Anterior cingulate cortex (tissue), 58 donors: ENCODE measurements at regions not wholly inside any gene's neighbourhood (a gene's known extent, or its start where the extent isn't known, plus 50 kb on each side); places are given as distances from the start of the nearest gene placed in this dataset.
"Not testable (repeated sequence)": the region's sequence is repeated elsewhere in the genome, so short reads cannot be mapped to it uniquely, and the experiment has no call there.

Experiments
- DNase-seq, 58 donors: peaks; one replicate each; lab custom pipeline; 2025; lab: John Stamatoyannopoulos, UW

DNA sequence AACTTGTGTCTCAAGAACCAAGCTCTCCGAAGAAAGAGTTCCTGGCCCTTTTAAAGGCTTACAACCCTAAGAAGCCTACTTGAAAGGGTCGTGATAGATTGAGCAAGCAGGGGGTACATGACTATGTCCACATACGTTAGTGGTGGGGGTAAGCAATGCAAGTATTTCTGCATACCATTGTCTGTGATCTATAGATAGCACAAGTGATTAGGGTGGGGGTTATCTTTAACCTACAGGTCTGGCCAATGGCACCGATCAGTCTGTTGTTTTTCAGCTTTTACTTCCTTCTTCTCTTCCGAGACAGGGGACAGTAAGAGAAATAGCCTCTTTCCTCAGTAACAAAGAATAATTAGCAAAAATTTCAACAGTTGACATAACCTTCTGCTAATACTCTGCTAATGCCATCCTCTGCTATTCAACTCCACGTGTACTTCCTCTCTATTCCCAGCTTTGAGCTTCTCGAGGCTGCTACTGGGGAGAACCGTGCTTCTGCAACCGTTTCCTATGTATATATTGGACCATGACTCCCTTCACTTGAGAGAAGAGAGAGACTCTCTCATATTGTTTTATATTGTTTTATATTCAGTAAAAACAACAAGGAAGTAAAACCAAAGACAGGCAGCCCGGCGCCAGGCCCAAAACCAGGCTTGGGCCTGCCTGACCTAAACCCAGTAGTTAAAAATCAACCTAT lies 727.7 kb upstream of the NCAM2 start:
- no peak for DNase-seq

DNA sequence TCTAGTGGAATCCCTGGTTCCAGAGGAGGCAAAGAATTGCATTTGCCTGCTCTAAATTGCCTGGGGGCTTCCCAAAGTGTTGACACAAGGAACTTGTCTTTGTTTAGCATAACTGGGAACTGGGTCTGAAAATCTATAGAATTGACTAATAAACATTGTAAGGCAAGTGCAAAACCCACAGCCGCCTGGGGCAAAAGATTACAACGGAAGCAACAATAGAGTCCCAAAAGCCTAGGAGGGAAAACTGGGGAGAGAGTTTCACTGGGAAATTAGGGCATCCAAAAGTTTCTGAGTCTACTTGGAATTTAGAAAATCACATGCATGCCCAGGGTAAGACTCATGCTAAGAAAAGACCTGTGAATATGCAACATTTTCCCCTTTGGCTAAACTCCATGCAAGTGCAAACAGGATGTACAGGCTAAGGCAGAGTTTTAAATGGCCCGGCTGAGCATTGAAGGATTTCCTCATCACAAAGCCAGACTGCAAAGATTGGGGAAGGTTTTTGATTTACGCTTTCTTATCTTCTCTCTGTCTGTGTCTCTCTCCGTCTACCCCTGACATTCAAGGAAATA lies 725.3 kb upstream of the NCAM2 start:
- DNase-seq: no peak

DNA sequence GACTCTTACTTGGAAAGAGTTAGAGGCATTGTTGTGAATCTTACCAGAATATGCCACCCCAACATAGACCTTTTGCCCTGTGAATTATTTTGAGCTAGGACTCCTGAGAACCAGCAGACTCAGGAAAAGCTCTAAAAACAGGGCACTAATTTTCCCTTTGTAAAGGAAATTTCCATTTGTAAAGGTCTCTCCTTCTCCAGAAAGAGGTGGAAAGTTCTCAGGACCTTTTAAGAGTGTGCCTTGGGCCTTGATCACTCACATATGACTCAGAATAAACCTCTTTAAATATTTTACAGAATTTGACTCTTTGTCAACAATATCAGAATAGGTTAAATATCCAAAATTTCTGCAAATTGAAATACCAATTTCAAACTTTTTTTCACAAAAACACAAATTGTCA lies 721.8 kb upstream of the NCAM2 start:
- no peak for DNase-seq

DNA sequence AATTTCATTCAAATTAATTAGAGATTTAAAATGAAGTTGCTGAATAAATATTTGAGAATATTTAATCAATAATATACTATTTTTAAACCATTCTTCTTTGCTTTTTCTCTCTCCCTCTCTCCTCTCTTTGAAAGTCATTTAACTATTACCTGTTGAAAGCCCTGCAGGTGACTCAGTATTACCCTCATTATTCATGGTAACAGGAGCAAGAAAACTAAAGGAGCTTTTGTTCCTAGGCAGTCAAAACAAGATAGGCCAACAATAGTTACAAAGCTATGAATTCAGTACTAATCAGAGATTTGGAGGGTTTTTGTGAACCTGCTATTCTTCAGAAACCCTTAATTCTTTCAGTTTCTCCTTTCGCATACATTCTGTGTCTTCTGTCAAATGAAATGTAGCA lies 721.3 kb upstream of the NCAM2 start:
- no peak for DNase-seq

DNA sequence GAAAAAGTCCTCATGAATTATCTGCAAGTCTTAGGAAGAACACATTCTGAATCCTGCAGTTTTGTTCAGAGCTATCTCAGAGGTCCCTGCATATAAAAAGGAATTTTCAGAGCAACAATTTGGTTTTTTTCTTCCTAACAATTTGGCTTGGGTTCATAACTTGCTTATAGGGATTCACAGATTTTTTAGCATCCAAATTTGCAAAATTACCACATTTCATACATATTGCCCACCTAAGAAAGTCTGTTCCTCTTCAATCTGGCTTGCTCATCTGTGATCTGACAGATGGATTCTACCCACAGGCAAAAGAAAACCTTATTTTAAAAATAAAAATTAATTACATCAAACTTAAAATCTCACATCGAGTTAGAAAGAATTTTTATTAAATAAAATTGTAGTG lies 714.4 kb upstream of the NCAM2 start:
- peak in 2 of 58 donors; percentile 12 to 19 for DNase-seq

DNA sequence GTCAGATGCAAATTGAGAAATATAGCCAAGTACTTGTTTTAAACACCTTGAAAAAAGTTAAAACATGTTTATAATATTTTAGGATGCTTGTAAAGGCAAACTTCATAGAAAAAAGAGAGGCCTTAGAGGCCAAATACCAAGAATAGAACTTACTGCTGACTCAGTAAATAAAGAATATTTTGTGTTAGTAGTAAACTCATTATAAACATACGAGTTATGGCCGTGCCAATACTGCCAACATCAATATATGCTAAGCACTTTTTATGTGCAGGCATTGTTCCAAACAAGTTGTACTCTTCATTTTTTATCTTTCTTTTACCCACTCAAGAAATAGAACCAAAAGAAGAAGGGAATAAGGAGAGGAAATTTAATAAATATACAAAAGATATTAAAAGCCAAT lies 705.9 kb upstream of the NCAM2 start:
- DNase-seq: no peak

DNA sequence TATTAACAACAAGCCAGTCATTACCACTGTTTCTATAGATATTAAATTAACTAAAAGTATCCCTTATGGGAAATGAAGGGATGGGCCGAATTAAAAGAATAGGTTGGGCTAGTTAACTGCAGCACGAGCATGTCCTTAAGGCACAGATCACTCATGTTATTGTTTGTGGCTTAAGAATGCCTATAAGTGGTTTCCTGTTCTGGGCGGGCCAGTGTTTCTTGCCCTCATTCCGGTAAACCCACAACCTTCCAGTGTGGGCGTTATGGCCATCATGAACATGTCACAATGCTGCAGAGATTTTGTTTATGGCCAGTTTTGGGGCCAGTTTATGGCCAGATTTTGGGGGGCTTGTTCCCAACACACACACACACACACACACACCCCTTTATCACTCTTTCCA lies 705.4 kb upstream of the NCAM2 start:
- not testable (repeated sequence) for DNase-seq

DNA sequence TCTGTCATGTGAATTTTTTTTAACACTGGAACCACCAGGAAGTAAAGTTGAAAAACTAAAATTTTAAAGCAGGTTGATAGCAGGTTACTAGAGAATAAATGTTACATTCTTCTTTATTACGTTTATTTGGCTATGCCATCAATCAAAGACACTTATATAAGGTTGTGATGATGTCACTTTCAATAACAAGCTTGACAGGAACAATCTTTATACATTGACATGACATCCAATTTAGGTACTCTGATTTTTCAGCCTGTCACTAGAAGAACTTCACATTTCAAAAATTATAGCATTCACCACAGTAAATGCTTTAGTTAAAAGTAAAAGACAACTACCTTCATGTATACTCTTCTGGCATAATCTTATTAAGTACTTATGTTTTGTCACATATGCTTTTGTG lies 696.8 kb upstream of the NCAM2 start:
- no peak for DNase-seq

DNA sequence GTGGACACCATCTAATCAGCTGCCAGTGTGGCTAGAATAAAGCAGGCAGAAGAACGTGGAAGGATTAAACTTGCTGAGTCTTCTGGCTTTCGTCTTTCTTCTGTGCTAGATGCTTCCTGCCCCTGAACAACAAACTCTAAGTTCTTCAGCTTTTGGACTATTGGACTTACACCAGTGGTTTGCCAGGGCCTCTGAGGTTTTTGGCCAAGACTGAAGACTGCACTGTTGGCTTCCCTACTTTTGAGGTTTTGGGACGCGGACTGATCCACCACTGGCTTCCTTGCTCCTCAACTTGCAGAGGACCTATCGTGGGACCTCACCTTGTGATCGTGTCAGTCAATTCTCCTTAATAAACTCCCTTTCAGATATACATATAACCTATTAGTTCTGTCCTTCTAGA lies 696.1 kb upstream of the NCAM2 start:
- DNase-seq: no peak

DNA sequence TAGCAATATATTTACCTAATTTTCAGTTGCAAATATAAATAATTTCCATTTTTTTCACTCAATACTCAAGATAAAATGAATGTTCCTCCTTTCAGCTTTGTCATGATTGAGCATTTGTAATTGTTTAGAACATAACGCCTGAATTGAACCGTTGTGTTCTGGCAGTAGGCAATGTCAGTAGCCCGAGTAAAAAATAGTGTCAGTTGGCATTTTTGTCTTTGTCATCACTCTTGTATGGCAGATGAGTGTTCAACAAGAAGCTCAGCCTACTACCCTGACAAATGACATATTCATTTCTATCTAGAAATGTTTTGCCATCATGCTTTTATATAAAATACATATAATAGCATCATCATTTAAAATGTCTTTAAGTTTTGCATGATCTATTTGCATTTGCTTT lies 691.4 kb upstream of the NCAM2 start:
- DNase-seq: no peak

DNA sequence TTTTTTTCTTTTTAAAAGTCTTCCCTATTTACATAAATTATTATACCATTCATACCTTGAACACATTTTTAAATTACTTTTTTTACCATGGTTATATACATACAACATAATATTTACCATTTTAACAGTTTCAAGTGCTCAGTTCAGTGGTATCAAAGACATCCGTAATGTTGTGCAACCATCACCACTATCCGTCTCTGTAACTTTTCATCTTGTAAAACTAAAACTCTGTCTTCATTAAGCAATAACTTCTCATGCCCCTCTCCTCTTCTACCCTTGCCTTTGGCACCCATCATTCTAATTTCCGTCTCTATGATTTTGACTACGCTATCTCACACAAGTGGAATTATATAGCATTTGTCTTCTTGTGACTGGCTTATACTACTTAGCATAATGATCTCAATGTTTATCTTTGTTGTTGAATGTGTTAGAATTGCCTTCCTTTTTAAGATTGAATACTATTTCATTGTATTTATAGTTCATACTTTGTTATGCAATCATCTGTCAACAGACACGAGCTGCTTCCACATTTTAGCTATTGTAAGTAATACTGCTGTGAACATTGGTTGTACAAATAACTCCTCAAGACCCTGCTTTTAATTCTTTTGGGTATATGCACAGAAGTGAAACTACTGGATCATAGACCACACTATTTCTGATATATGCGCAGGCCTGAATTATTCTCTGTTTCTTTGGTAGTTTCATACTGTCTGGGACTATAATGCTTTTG lies 689.5 kb upstream of the NCAM2 start:
- DNase-seq: no peak

DNA sequence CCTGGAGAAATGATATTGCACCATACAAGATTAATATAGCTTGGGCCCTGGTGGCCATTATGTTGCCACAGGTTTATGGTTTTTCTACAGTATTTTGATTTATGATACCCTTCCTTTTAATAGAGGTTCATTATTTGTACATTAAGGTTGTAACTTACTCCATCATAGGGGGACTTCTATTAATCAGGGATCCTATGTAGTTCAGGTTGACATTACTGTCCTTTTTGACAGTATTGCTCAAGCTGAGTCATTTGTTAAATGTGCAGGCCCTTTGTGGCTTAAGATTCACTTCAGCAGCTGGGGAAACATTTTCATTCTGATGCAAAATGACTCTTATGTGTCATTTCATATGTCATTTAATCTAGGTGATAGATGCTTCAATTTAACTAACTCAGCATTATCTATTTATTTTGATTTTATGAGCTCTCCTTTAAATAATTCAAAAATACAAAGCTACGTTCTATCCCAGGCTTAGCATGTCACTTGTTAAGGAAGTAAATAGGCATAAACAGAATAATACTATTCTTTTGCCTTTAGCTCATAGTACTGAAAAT lies 686.9 kb upstream of the NCAM2 start:
- DNase-seq: no peak

DNA sequence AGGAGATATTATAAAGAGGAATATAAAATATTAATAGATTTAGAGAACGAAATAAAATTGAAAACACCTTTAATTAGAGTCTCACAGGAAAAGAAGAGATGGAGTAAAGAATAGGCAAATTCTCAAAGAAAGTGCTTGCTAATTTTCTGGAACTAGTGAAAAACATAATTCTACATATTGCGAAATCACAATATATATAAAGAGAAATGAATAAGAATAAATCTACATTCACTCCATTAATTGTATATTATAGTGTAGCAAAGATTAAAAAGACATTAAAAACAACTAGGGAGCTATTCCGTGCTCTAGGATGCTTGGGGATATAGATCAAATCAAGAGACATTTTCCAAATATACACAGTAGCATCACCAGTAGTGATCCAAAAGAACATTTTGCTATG lies 685.2 kb upstream of the NCAM2 start:
- no peak for DNase-seq

DNA sequence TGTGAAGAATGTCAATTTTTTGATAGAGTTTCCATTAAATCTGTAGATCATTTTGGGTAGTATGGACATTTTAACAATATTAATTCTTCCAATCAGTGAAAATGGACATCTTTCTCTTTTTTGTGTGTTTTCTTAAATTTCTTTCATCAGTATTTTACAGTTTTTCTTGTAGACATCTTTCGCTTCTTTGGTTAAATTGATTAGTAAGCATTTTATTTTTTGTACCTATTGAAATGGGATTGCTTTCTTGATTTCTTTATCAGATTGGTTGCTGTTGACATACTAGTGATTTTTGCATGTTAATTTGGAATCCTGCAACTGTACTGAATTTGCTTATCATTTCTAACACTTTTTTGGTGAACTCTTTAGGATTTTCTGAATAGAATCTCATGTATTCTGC lies 683.2 kb upstream of the NCAM2 start:
- DNase-seq: no peak

DNA sequence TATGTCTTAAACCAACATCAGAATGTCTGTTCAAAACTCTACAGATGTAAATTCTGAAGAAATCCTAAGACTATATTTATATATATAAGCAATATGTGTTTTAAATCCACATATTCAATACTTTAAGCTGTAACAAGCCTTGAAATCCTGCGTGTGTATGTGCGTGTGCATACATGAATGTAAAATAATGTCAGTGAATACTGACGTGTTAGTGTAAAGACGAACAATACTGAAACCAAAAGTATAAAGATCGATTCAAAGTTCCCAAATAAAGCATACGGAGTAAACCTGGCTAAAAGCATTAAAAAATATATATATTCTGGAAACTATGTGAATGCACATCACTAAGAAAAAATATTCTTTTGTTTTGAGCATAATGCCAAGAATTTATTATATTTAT lies 668.6 kb upstream of the NCAM2 start:
- no peak for DNase-seq

DNA sequence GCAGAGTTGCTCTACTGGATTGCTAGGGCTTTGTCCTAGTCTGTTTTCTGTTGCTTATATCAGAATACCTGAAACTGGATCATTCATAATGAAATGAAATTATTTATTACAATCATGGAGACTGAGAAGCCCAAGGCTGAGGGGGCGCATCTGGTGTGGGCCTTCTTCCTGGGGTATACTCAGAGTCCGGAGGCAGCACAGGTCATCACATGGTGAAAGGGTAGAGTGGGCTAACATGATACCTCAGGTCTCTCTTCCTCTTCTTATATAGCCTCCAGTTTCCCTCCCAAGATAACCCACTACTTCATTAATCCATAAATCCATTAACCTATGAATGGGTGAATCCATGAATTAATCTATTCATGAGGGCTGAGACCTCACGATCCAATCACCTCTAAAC lies 667.6 kb upstream of the NCAM2 start:
- no peak for DNase-seq

DNA sequence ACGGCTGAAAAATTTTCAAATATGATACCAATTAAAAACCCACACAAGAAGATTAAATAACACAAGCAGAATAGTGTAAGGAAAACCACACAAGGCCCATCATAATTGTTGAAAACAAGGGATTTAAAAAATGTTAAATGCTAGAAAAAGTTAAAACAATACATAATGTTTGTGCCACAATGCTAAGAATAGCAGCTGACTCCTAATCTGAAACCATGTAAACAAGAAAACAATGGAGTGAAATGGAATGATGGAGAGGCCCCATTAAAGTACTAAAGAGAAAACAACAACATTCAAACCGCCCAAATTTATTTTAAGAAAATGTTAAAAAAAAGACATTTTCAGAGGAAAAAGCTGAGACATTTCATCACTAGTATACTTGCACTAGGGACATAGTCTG lies 663.6 kb upstream of the NCAM2 start:
- no peak for DNase-seq

DNA sequence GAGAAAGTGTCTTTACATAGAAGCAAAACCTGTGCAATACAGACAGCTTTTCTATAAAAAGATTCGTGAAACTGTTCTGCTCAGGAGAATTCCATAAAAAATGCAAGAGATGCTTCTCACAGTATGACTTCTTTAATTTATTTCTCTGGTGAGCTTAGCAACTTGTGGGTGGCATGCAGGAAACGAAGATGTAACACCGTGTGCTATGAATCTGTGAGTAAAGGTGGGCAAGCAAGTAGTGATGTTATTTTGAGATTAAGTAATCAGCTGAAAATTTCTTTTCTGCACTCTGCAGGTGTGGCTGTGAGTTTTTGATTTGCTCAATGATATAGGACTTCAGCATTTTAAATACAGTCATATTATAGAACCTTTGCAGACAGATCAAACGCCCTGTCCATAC lies 656.8 kb upstream of the NCAM2 start:
- DNase-seq: no peak

DNA sequence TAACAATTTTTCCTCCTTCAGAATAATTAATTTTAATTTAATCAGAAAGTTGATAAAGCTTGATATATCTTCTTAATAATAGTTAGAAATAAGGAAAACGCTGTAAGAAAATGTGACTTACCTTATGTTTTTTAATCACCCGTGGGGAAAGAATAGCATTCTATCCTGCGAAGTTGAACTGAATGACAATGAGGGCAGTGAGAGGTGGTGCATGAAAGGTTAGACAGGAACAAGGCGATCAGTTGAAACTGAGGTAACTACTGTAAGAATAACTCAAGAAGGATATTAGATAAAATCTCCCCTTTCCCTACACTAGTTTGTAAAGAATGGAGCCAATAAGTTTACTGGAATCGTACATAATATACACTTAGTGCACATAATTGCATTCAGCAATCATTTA lies 655.0 kb upstream of the NCAM2 start:
- no peak for DNase-seq

DNA sequence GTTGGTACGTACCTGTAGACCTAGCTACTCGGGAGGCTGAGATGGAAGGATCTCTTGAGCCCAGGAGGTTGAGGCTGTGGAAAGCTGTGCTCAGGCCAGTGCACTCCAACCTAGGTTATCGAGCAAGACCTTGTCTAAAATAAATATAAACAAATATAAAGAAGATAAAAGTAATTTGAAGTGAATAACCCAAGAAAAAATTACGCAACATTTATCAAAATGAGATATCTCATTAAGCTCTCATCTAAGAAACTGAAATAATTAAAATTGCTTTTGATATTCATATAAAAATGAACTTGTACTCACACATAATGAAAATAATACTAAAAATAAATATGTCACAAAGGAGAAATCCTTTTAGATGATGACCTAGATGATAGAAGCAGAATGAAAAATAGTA lies 647.1 kb upstream of the NCAM2 start:
- no peak for DNase-seq

DNA sequence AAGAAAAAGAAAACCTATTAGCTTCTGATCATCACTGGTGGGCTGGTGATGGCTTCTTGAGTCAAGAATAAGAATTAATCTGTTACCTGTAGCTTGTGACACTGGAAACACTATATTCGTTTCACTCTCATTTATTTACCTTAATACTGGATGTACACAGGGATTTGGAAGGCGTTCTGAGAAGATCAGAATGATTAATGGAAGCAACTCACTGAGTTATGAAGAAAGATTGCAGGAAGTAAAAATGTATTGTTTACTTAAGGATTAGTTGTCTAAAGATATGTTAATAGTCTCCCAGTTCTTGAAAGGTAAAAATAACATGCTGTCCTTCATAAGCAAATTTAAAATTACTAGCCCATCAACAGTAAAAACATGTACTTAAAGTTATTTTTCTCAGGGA lies 644.9 kb upstream of the NCAM2 start:
- DNase-seq: no peak

DNA sequence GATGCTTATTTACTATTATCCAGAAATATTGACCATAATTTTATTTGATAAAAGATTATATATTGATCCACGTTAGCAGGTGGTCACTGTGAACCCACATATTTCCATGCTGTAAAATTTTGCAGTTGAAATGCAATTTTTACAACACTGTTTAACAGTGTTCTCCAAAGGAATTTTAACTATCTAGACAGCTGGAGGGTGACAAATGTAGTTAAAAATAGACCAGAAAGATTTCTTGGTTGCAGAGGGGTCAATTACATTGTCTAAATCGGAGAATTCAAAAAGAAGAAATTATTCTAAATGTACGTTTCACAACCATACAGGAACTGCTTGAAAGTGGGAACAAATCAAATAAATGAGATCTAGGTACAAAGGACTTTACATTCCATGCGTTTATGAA lies 625.2 kb upstream of the NCAM2 start:
- no peak for DNase-seq
